Thoracic aorta (tissue), 2 donors: ENCODE measurements at regions not wholly inside any gene's neighbourhood (a gene's known extent, or its start where the extent isn't known, plus 50 kb on each side); places are given as distances from the start of the nearest gene placed in this dataset.

Experiments used
- ATAC-seq: fragments of 150-250 bp; one replicate; pipeline ENCODE4 v1.8.0; 2017; ENCODE audit warnings: low read depth; ENCODE audit not compliant: insufficient number of reproducible peaks, low FRiP score
- DNase-seq: peaks from one replicate; pipeline ENCODE4 v3.0.0-alpha.2; 2020; ENCODE audit warnings: low spot score
- H3K27ac ChIP-seq, 2 donors: fragments of 200-600 bp; sonication (generic); 1 replicate in 1 of 2; 2 replicates in 1 of 2; pipeline ENCODE4 v1.5.1; 2016; ENCODE audit warnings: mild to moderate bottlenecking in 2 of 2, moderate library complexity in 2 of 2
- H3K27me3 ChIP-seq: fragments of 200-600 bp; sonication (generic); replicated peaks from 2 replicates; pipeline ENCODE4 v1.6.0; 2016; ENCODE audit warnings: mild to moderate bottlenecking; ENCODE audit not compliant: insufficient read depth
- H3K36me3 ChIP-seq: fragments of 200-600 bp; sonication (generic); one replicate; pipeline ENCODE4 v1.5.1; 2016
- H3K4me1 ChIP-seq, 2 donors: fragments of 200-600 bp; sonication (generic); 1 replicate in 1 of 2; 2 replicates in 1 of 2; pipeline versions ENCODE4 v1.5.1 to v1.6.0; 2016; ENCODE audit warnings: low read depth in 2 of 2, mild to moderate bottlenecking in 1 of 2; ENCODE audit not compliant: control insufficient read depth in 1 of 2
- H3K4me3 ChIP-seq: fragments of 200-600 bp; sonication (generic); 2 replicates; pipeline ENCODE4 v1.5.1; 2016; ENCODE audit warnings: mild to moderate bottlenecking
- H3K9me3 ChIP-seq: fragments of 200-600 bp; sonication (generic); 2 replicates; pipeline ENCODE4 v1.5.1; 2016
- TF ChIP-seq, protein P1 (sequence below): fragments of 200-600 bp; sonication (generic); IDR thresholded peaks from one replicate; pipeline ENCODE4 v1.5.1; 2019; ENCODE audit warnings: antibody characterized with exemption

DNA sequence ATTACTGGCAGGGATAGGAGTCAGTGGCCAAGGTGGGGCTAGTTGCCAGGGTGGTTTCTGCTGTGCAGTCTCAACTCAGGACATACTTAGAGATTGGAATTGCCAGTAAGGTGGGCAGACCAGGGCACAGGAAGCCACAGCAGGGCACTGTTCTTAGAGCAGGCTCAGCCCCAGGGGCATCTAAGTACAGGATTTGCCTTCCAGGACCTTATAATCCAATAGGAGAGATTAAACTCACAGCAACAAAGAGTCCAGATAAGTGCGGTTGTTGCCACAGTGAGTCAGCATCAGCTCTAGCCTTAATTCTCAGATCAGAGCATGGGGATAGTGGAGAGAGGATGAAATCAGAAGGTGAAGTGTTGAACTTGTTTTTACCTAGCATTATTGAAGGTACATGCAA is 265.8 kb upstream of the TRPC7 start:
- H3K27ac ChIP-seq, result no peak overlapping the region
- H3K4me3 ChIP-seq, result no peak overlapping the region
- ATAC-seq (no peak), DNase-seq (no peak)
- TF ChIP-seq, protein P1, sequence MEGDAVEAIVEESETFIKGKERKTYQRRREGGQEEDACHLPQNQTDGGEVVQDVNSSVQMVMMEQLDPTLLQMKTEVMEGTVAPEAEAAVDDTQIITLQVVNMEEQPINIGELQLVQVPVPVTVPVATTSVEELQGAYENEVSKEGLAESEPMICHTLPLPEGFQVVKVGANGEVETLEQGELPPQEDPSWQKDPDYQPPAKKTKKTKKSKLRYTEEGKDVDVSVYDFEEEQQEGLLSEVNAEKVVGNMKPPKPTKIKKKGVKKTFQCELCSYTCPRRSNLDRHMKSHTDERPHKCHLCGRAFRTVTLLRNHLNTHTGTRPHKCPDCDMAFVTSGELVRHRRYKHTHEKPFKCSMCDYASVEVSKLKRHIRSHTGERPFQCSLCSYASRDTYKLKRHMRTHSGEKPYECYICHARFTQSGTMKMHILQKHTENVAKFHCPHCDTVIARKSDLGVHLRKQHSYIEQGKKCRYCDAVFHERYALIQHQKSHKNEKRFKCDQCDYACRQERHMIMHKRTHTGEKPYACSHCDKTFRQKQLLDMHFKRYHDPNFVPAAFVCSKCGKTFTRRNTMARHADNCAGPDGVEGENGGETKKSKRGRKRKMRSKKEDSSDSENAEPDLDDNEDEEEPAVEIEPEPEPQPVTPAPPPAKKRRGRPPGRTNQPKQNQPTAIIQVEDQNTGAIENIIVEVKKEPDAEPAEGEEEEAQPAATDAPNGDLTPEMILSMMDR, result no peak
- no peaks in the 10 kb centered on the region for H3K9me3 ChIP-seq
- no peaks in the 10 kb centered on the region for H3K4me1 ChIP-seq
- H3K27me3 ChIP-seq, result no peaks in the 10 kb centered on the region
- H3K36me3 ChIP-seq, result no peaks in the 10 kb centered on the region

DNA sequence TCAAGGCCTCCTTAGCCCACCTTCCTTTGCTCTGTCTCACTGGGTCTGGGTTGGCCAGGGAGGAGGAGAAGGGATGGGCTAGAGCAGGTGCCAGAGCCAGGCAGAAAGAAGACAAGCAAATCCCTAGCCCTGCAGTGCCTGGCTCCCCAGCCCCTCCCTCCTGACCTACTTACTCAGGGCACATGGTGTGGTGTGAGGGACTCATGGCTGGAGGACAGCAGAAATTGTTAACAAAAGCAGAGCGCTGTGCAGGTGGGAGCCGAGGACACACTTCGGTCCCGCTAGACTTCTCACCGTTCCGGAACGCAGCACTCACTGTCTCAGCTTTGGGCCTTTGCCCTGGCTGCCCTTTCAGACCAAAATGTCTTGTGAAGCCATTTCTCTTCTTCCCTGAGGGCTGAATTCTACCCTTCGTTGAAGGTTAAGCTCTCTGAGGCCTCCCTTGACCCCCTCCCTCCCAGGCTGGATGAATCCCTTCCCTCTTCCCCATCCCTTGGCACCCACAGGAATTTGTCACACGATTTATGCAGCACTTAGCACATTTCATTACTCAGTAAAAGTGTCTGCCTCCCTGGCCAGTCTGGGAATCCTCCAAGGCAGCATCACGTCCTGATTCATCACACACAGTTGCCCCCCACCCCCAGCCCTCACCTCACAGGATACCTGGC is 263.9 kb upstream of the TRPC7 start:
- no peaks in the 10 kb centered on the region for H3K27me3 ChIP-seq
- no peaks in the 10 kb centered on the region for H3K36me3 ChIP-seq
- TF ChIP-seq, protein P1, result no peak
- no peak for ATAC-seq
- no peak for DNase-seq
- H3K9me3 ChIP-seq, result no peaks in the 10 kb centered on the region
- H3K4me1 ChIP-seq, result no peaks in the 10 kb centered on the region
- no peak overlapping the region for H3K4me3 ChIP-seq
- H3K27ac ChIP-seq, result no peak overlapping the region

DNA sequence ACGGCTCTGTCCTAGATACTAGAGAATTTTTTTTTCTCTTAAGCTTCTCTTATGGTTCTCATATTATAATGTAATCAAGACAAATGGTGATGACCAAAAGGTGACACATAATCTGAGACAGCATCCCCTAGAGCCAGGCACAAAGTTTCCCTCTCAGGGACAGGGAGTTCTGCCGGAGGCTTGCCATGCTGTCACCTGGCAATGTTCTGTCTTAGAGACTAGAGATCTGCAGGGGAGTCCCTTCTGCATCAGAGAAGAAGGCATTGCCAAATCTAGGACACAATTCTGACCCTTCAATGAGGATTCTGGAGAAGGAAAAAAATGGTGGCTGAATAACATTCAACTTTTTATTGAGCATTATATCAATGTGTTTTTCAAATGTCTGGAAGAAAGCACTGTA is 261.2 kb upstream of the TRPC7 start:
- ATAC-seq, result no peak
- H3K27ac ChIP-seq, result no peak overlapping the region
- DNase-seq, result no peak
- no peaks in the 10 kb centered on the region for H3K9me3 ChIP-seq
- no peak overlapping the region for H3K4me3 ChIP-seq
- TF ChIP-seq, protein P1, result no peak
- no peaks in the 10 kb centered on the region for H3K4me1 ChIP-seq
- no peaks in the 10 kb centered on the region for H3K36me3 ChIP-seq
- H3K27me3 ChIP-seq, result no peaks in the 10 kb centered on the region

DNA sequence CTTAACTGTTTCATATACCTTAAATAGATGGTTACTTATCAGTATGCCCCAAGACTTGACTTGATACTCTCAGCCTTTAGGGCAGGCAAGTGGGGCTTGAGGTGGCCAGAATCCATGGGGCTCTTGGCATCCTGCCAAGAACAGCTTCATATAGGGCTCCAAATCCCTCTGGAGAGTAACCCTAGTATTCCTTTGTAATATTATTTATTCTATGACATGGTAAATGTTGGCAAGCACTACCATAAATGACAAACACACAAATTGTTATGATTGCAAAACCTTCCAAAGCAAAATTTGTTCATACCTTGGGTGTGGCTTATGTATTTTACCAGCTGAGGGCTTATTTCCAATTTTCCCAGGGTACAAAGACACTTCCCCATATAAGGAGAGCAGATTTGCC is 257.4 kb upstream of the TRPC7 start:
- Histone ChIP-seq H3K36me3 (no peaks in the 10 kb centered on the region), H3K27me3 (no peaks in the 10 kb centered on the region), H3K9me3 (no peaks in the 10 kb centered on the region), H3K4me3 (no peak overlapping the region), H3K27ac (no peak overlapping the region), H3K4me1 (no peaks in the 10 kb centered on the region)
- ATAC-seq (no peak), DNase-seq (no peak)
- TF ChIP-seq, protein P1, result no peak

DNA sequence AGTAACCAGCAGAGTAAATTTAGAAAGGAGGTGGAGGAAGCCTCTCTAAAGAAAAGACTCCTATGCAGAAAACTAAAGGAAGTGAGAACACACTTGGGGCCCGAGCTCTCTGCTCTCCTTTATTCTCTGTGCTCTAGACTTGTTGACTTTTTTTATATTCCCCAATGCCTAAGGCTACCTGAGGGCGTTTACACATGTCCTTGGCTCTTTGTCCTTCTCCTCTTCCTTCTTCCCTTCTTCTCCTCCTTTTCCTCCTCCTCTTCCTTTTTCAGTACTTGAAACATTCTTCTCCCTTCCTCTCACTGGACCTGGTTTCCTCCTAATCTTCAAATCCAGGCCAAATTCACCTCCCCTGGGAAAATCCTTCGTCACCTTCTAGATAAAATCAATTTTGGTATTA is 256.4 kb upstream of the TRPC7 start:
- Histone ChIP-seq H3K4me3 (no peak overlapping the region), H3K27ac (no peak overlapping the region), H3K4me1 (no peaks in the 10 kb centered on the region), H3K36me3 (no peaks in the 10 kb centered on the region), H3K9me3 (no peaks in the 10 kb centered on the region), H3K27me3 (no peaks in the 10 kb centered on the region)
- no peak for ATAC-seq
- TF ChIP-seq, protein P1, result no peak
- DNase-seq, result no peak
